ENCODE measurements at regions not wholly inside any gene's neighbourhood (a gene's known extent, or its start where the extent isn't known, plus 50 kb on each side); places are given as distances from the start of the nearest gene placed in this dataset.

DNA sequence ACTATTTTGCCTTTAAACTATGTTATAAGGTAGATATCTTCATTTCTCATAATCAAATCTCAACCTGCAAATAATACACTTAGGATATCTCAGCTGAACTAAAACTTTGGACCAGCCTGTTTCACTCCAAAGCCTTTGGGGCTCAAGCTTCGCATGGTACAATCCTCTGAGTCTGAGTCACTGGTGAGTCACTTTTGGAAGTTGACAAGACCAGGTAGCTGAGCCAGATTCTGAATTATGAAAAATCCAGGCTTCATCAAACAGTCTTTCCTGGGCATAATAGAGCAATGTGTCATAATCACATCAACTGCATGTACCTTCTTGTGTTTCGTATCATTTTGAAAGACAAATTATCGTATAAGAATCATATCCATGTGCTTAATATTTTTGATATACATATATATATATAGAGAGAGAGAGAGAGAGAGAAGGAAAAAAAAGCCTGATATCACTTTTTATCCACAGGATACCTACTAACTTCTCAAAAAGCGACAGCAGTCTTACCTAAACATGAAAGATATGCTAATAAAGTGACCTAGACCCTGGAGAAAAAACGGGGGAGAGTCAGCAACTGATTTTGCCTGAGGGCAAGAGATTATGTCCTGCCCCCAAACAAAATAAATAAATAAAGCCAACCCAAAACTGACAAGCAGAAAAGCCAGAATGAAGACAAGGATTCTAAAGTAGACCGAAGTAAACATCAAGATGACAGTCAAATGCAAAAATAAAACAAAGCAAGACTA, 263.9 kb upstream of the TGFBR2 start:
- TF ChIP-seq, protein P1, sequence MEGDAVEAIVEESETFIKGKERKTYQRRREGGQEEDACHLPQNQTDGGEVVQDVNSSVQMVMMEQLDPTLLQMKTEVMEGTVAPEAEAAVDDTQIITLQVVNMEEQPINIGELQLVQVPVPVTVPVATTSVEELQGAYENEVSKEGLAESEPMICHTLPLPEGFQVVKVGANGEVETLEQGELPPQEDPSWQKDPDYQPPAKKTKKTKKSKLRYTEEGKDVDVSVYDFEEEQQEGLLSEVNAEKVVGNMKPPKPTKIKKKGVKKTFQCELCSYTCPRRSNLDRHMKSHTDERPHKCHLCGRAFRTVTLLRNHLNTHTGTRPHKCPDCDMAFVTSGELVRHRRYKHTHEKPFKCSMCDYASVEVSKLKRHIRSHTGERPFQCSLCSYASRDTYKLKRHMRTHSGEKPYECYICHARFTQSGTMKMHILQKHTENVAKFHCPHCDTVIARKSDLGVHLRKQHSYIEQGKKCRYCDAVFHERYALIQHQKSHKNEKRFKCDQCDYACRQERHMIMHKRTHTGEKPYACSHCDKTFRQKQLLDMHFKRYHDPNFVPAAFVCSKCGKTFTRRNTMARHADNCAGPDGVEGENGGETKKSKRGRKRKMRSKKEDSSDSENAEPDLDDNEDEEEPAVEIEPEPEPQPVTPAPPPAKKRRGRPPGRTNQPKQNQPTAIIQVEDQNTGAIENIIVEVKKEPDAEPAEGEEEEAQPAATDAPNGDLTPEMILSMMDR (conservative IDR thresholded peaks at IDR 0.05 in 1 of 2, IDR thresholded peaks at IDR 0.05 in 1 of 2; ENCODE audit: low read depth in 1 of 2, low read length in 2 of 2): no peak
- no peak for TF ChIP-seq EZH2 (IDR thresholded peaks at IDR 0.05; ENCODE audit: low read length, missing control alignments)

Measured in fibroblast of lung (primary cell).